GM06990 (cell line): ENCODE measurements at regions not wholly inside any gene's neighbourhood (a gene's known extent, or its start where the extent isn't known, plus 50 kb on each side); places are given as distances from the start of the nearest gene placed in this dataset.

Experiments
- DNase-seq: peaks from one replicate; pipeline ENCODE4 v3.0.0-alpha.2; 2011; ENCODE audit not compliant: insufficient read length; ENCODE audit errors: extremely low read depth
- H3K27me3 ChIP-seq: replicated peaks from 2 replicates; pipeline ENCODE4 v1.6.0; 2011; ENCODE audit warnings: low read length; ENCODE audit not compliant: control insufficient read depth, insufficient read depth
- H3K36me3 ChIP-seq: 2 replicates; pipeline ENCODE4 v1.5.1; 2011; ENCODE audit warnings: low read length; ENCODE audit not compliant: control insufficient read depth, insufficient read depth
- H3K4me3 ChIP-seq: replicated peaks from 2 replicates; pipeline ENCODE4 v1.5.1; 2011; ENCODE audit warnings: low read depth, mild to moderate bottlenecking, control low read depth, low read length
- TF ChIP-seq, protein P1 (sequence below): IDR thresholded peaks from 2 replicates; pipeline ENCODE4 v1.5.1; 2011; ENCODE audit warnings: low read length, control low read depth, mild to moderate bottlenecking, inconsistent platforms; ENCODE audit not compliant: insufficient read depth, poor library complexity, severe bottlenecking

DNA sequence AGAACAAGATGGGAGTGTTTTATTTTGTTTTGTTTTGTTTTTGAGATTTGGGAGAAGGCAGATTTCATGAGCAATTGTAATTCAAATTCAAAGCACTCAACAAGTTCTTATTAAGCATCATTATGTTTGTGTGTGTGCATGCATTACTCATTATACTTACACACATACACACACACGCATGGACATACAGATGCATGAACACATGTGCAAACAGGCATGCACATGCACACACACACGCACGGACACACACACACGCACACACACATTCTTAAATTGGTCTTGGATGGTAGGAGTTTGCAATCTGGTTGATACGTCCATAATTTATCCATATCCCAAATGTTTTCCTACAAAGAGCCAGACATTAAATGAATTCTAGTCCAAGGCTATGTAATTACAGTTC is 702.8 kb downstream of the INHBA start:
- TF ChIP-seq, protein P1, sequence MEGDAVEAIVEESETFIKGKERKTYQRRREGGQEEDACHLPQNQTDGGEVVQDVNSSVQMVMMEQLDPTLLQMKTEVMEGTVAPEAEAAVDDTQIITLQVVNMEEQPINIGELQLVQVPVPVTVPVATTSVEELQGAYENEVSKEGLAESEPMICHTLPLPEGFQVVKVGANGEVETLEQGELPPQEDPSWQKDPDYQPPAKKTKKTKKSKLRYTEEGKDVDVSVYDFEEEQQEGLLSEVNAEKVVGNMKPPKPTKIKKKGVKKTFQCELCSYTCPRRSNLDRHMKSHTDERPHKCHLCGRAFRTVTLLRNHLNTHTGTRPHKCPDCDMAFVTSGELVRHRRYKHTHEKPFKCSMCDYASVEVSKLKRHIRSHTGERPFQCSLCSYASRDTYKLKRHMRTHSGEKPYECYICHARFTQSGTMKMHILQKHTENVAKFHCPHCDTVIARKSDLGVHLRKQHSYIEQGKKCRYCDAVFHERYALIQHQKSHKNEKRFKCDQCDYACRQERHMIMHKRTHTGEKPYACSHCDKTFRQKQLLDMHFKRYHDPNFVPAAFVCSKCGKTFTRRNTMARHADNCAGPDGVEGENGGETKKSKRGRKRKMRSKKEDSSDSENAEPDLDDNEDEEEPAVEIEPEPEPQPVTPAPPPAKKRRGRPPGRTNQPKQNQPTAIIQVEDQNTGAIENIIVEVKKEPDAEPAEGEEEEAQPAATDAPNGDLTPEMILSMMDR, result no peak
- DNase-seq, result no peak
- no peak overlapping the region for H3K4me3 ChIP-seq
- H3K36me3 ChIP-seq, result no peaks in the 10 kb centered on the region
- H3K27me3 ChIP-seq, result no peaks in the 10 kb centered on the region

DNA sequence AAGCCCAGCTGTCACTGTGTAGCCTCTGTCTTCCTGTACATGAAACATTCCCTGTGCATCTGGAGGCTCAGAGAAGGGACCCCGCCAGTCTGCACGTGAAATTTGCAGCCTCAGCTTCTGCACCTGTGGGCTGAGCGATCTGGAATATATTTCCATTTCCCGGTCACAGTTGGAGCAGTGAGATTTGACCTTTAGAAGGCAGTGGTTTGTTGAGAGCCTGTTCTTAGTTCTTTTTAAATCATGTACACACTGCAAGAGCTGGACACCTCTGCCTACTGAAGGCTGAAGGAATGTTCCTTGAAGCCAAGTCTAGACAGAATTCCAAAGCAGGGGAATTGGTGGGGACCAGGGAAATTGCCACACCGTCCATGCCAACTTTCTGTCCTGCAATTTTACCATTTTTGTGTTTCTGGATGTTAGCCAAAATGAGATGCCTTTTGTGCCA is 706.6 kb downstream of the INHBA start:
- TF ChIP-seq, protein P1, result no peak
- Histone ChIP-seq H3K4me3 (no peak overlapping the region), H3K27me3 (no peaks in the 10 kb centered on the region), H3K36me3 (no peaks in the 10 kb centered on the region)
- no peak for DNase-seq

- H3K4me3 ChIP-seq, result no peak overlapping the region
- no peaks in the 10 kb centered on the region for H3K36me3 ChIP-seq
- H3K27me3 ChIP-seq, result no peaks in the 10 kb centered on the region
- DNase-seq, result no peak
- TF ChIP-seq, protein P1, result no peak
These were observed 712.0 kb downstream of the INHBA start for GRCh38 chr7:40990841-40991240.

DNA sequence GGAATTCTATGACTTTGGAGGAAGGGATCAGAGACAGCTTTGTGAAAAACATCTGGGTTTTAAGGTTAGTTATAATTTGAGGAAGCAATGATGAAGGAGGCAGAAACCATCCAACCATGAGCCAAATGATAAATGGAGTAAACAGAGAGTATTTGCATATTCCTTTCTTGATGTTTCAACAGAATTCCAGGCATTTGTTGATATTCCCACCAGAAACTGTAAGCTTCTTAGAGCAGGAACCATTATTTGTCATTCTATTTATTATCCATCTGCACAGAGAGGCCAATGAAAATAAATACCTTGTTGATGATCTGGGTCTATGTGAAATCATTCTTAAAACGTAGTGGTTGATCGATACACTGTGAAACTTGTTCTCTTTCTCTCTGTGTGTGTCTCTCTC is 715.3 kb downstream of the INHBA start:
- Histone ChIP-seq H3K27me3 (no peaks in the 10 kb centered on the region), H3K36me3 (no peaks in the 10 kb centered on the region), H3K4me3 (no peak overlapping the region)
- TF ChIP-seq, protein P1, result no peak
- DNase-seq, result no peak

DNA sequence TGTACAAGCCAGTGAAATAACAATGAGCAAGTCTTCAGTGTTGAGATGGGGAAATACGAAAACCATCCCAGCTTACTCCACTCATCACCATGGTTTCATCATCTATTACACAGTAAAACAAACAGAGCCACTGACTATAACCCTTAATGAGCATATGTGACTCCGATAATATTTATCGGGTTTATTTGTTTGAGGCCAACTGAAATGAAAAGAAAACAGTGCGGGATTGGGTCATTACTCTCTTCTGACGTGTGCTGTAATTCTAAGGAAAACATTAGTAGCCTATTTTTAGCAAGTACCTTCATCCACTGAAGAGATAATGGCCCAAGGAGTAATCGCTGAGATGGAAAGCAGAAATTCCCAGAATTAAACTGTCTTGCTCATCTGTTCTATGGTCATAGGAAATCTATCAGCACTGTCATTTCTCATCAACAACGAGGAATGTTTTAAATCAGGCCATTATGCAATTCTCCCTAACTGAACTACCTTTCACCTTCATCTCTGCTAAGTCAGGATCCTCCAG is 716.5 kb downstream of the INHBA start:
- TF ChIP-seq, protein P1, result no peak
- DNase-seq, result no peak
- H3K4me3 ChIP-seq, result no peak overlapping the region
- H3K27me3 ChIP-seq, result no peaks in the 10 kb centered on the region
- H3K36me3 ChIP-seq, result no peaks in the 10 kb centered on the region

GRCh38 chr7:40983111-40983510 is 719.8 kb downstream of the INHBA start:
- Histone ChIP-seq H3K36me3 (no peaks in the 10 kb centered on the region), H3K4me3 (no peak overlapping the region), H3K27me3 (no peaks in the 10 kb centered on the region)
- TF ChIP-seq, protein P1, result no peak
- no peak for DNase-seq
